AG04450 (cell line): ENCODE measurements at regions not wholly inside any gene's neighbourhood (a gene's known extent, or its start where the extent isn't known, plus 50 kb on each side); places are given as distances from the start of the nearest gene placed in this dataset.

Experiments
- CTCF ChIA-PET: fragments of 300-600, 350-600 bp; formaldehyde crosslinking; extraction: SDS; loops from one replicate; lab custom pipeline; 2022; ENCODE audit warnings: antibody characterized with exemption, inconsistent platforms; lab: Charles Lee
- POLR2A ChIA-PET: fragments of 350-600 bp; formaldehyde crosslinking; extraction: SDS; loops from one replicate; lab custom pipeline; 2021; ENCODE audit warnings: antibody characterized with exemption, inconsistent platforms; lab: Yijun Ruan, JAX
- DNase-seq: peaks from one replicate; pipeline ENCODE4 v3.0.0-alpha.2; 2011; ENCODE audit warnings: low read depth, low spot score
- H3K27ac ChIP-seq: one replicate; pipeline ENCODE4 v1.5.1; 2012; ENCODE audit warnings: low read depth, low read length, control low read depth
- H3K27me3 ChIP-seq: one replicate; pipeline ENCODE4 v1.6.0; 2012; ENCODE audit warnings: low read length; ENCODE audit not compliant: control insufficient read depth, insufficient read depth
- H3K4me3 ChIP-seq: 2 replicates; pipeline ENCODE4 v1.5.1; 2011; ENCODE audit warnings: mild to moderate bottlenecking, low read depth, low read length, control low read depth
- H3K9me3 ChIP-seq: 2 replicates; pipeline ENCODE4 v1.5.1; 2012; ENCODE audit warnings: low read length; ENCODE audit not compliant: control insufficient read depth, insufficient read depth
- TF ChIP-seq, protein P1 (sequence below): IDR thresholded peaks from 2 replicates; pipeline ENCODE4 v1.5.1; 2011; ENCODE audit warnings: low read depth, low read length, control low read depth, inconsistent platforms

DNA sequence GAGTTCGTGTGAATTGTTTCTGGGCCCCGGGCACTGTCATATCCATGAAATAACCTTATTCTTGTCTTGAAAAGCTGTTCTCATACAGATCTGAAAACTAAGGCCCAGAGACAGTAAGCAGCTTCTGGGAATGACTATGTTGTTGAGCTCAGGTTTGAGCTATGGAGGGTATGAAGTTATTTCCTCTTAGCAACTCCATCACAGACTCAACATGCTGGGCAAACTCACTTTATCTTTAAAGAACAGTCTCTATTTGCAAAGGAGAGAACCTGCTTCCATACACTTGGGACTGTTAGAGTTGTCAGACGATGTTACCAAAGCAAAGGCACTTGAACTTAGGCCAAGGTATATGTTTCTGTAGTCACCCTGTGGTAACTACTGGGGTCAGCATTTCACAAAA is 90.0 kb downstream of the GPR88 start:
- peak overlapping the region; percentile 42 for H3K27ac ChIP-seq
- H3K4me3 ChIP-seq: no peak overlapping the region
- no peaks in the 10 kb centered on the region; the same call in 1 of the 2 replicates for H3K9me3 ChIP-seq
- CTCF ChIA-PET: no interaction called here
- TF ChIP-seq, protein P1, sequence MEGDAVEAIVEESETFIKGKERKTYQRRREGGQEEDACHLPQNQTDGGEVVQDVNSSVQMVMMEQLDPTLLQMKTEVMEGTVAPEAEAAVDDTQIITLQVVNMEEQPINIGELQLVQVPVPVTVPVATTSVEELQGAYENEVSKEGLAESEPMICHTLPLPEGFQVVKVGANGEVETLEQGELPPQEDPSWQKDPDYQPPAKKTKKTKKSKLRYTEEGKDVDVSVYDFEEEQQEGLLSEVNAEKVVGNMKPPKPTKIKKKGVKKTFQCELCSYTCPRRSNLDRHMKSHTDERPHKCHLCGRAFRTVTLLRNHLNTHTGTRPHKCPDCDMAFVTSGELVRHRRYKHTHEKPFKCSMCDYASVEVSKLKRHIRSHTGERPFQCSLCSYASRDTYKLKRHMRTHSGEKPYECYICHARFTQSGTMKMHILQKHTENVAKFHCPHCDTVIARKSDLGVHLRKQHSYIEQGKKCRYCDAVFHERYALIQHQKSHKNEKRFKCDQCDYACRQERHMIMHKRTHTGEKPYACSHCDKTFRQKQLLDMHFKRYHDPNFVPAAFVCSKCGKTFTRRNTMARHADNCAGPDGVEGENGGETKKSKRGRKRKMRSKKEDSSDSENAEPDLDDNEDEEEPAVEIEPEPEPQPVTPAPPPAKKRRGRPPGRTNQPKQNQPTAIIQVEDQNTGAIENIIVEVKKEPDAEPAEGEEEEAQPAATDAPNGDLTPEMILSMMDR: no peak
- POLR2A ChIA-PET: interaction anchor here (0.6 kb wide), 1 partner anchor 44 kb away, joined by 3 read pairs; no protein-coding TSS in a partner anchor
- no peak for DNase-seq
- H3K27me3 ChIP-seq: no peaks in the 10 kb centered on the region

DNA sequence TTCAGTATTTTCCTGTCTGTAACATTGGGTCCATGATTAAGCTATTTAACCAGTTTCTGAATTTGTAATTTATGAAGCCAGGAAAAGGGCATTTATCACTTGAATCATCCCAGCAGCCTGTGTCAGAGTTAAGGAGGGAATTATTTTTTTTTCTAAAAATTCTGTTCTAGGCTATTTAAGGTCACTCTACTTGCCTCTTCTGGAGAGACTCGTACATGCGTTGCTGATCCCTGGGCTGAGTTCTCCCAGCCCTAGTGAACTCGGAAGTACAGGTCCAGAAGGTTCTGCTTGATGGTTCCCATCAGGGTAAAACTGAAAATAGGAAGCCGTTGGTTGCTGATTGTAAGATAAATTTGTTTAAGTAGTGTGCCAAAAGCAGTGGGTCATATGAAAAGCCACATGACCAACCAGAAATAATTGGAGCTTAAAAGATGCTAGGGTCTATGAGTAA is 90.7 kb downstream of the GPR88 start:
- Histone ChIP-seq H3K4me3 (no peak overlapping the region), H3K27ac (no peak overlapping the region), H3K9me3 (no peaks in the 10 kb centered on the region; the same call in 1 of the 2 replicates), H3K27me3 (no peaks in the 10 kb centered on the region)
- POLR2A ChIA-PET: no interaction called here
- no peak for DNase-seq
- TF ChIP-seq, protein P1: no peak
- CTCF ChIA-PET: no interaction called here

DNA sequence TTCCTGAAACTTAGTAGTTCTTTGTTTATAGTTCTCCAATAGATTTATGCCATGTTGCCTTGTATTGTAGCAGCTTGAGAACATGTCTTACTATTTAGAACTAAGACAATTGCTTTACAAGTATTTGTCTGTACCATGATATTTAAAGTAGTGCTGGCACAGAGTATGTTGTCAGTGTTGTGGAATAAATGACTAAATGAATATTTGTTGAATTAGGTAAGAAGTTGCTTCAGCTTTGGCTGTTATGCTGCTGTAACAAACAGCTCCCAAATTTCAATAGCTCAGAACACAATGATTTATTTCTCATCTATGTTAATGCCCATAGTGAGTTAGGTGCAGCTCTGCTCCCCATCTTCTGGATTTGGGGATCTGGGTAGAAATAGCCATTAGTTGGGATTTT is 90.2 kb upstream of the VCAM1 start:
- no peak for DNase-seq
- TF ChIP-seq, protein P1: no peak
- H3K27me3 ChIP-seq: no peaks in the 10 kb centered on the region
- ChIA-PET POLR2A (no interaction called here), CTCF (no interaction called here)
- no peak overlapping the region for H3K4me3 ChIP-seq
- no peaks in the 10 kb centered on the region; the same call in 1 of the 2 replicates for H3K9me3 ChIP-seq
- H3K27ac ChIP-seq: no peak overlapping the region

DNA sequence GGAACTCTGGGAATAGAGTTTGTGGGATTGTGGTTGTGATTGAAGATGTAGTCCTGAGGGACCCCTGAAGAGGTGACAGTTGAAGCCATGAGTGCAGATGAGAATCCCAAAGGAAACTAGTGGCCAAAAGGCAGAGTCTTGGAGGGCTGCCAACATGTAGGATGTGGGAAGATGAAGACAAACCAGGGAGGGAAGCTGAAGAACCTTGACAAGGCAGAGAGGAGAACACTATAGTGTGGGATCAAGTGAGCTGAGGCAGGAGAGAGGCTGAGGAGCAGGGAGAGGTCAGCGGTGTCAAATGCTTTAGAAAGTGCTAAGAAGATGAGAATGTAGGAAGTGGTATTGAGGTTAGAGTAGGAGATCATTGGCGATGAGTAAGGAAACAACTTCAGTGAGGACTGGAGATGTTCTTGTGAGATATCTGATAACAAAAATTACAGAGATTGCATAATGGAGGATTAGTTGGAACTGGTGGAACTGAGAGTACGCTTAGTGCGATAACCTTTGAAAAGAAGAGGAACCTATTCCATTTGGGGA is 88.5 kb upstream of the VCAM1 start:
- H3K9me3 ChIP-seq: no peaks in the 10 kb centered on the region; the same call in 1 of the 2 replicates
- no peaks in the 10 kb centered on the region for H3K27me3 ChIP-seq
- DNase-seq: peak; percentile 51
- POLR2A ChIA-PET: no interaction called here
- peak overlapping the region; percentile 63 for H3K27ac ChIP-seq
- CTCF ChIA-PET: no interaction called here
- TF ChIP-seq, protein P1: no peak
- no peak overlapping the region for H3K4me3 ChIP-seq

DNA sequence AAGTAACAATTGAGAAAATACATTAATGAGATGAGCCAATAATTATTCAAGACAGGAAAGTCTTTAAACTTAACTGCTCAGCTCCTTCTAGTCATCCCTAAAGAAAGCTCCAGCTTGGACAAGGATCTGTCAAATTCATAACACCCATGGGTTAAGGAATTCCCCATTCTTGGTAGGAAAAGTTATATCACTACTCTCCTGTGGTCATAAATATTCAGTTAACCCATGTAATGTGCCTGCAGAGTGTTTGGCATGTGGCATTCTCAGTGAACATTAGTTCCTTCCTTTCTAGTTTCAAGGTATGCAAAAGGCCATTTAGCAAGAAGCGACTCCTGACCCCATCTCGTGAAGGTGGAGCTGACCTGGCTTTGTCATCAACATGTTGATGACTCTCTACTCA is 76.7 kb upstream of the VCAM1 start:
- ChIA-PET POLR2A (no interaction called here), CTCF (no interaction called here)
- Histone ChIP-seq H3K9me3 (peaks cover 7% of the 10 kb centered on the region), H3K4me3 (no peak overlapping the region), H3K27me3 (no peaks in the 10 kb centered on the region), H3K27ac (no peak overlapping the region)
- TF ChIP-seq, protein P1: no peak
- no peak for DNase-seq
